ENCODE measurements at regions not wholly inside any gene's neighbourhood (a gene's known extent, or its start where the extent isn't known, plus 50 kb on each side); places are given as distances from the start of the nearest gene placed in this dataset.

DNA sequence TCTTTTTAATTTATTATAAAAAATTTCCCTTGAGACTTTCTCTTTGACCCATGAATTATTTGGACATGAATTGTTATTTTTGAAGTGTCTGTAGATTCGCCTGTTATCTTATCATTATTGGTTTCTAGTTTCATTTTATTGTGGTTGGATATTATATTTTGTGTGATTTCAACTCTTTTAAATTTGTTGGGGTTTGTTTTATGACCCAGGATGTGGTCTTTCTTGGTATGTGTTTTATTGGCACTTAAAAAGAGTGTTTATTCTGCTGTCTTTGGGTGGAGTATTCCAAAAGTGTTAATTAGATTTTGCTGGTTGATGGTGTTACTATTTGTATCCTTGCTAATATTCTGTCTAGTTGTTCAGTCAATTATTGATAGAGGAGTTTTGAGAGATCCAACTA lies 50.5 kb upstream of the GPR141 start:
- TF ChIP-seq CTCF (IDR thresholded peaks at IDR 0.05), result no peak
- no peaks in the 10 kb centered on the region for H3K4me1 Mint-ChIP-seq (ENCODE audit: low read depth)
- H3K27ac Mint-ChIP-seq, result no peak overlapping the region
- H3K9me3 Mint-ChIP-seq, result peaks cover 85% of the 10 kb centered on the region
- no peaks in the 10 kb centered on the region for H3K36me3 Mint-ChIP-seq (ENCODE audit: low read depth)
- no peak for DNase-seq
- no peaks in the 10 kb centered on the region; the same call in 1 of the 2 replicates for H3K27me3 Mint-ChIP-seq (ENCODE audit: insufficient read depth)
- no peak overlapping the region for H3K4me3 Mint-ChIP-seq

Data from HFFc6 (cell line).